K562 (cell line): ENCODE measurements at regions not wholly inside any gene's neighbourhood (a gene's known extent, or its start where the extent isn't known, plus 50 kb on each side); places are given as distances from the start of the nearest gene placed in this dataset.

Experiments used
- CCNT2 ChIP-seq: IDR thresholded peaks from 2 replicates; pipeline ENCODE4 v1.6.1; 2011; ENCODE audit warnings: borderline replicate concordance, low read depth, mild to moderate bottlenecking, moderate library complexity, mixed read lengths, low read length; ENCODE audit not compliant: insufficient read length; ENCODE audit errors: extremely low read depth
- GABPB2 ChIP-seq: fragments of 250-450 bp; sonication (Bioruptor Pico); conservative IDR thresholded peaks from 2 replicates; pipeline ENCODE4 v1.5.1; 2021; ENCODE audit warnings: mild to moderate bottlenecking
- MCM7 ChIP-seq, 2 experiments: fragments of 450-650 bp; IDR thresholded peaks; 2 replicates each; pipeline ENCODE4 v1.6.1; 2016 to 2018
- U2AF2 ChIP-seq: fragments of 200-400 bp; formaldehyde crosslinking; optimal IDR thresholded peaks from 2 replicates; pipeline ENCODE3; 2017; ENCODE audit warnings: low read depth, mild to moderate bottlenecking, low read length
- TF ChIP-seq, protein P1 (sequence below), 2 experiments: fragments of 450-650 bp; IDR thresholded peaks; 2 replicates each; pipeline ENCODE4 v1.6.1; 2016; ENCODE audit warnings: mild to moderate bottlenecking in 2 of 2, borderline replicate concordance in 1 of 2, low read depth in 1 of 2, moderate library complexity in 1 of 2
- TF ChIP-seq, protein P2 (sequence below): sonication (generic); formaldehyde crosslinking; IDR thresholded peaks from 2 replicates; pipeline ENCODE4 v1.8.0; 2022; ENCODE audit warnings: mild to moderate bottlenecking, missing genetic modification reagents, borderline replicate concordance
- TF ChIP-seq, protein P3 (sequence below): fragments of 250-450 bp; sonication (Bioruptor Pico); IDR thresholded peaks from 2 replicates; pipeline ENCODE4 v1.8.0; 2022; ENCODE audit warnings: moderate library complexity, mild to moderate bottlenecking, inconsistent platforms
- TF ChIP-seq, protein P4 (sequence below), 2 experiments: fragments of 450-650 bp in 1 of 2; sonication (generic) in 1 of 2; formaldehyde crosslinking; conservative IDR thresholded peaks; 2 replicates each; pipeline versions ENCODE4 v1.4.0 to v1.8.1; 2020 to 2022; ENCODE audit warnings: mild to moderate bottlenecking in 1 of 2, missing genetic modification reagents in 1 of 2

DNA sequence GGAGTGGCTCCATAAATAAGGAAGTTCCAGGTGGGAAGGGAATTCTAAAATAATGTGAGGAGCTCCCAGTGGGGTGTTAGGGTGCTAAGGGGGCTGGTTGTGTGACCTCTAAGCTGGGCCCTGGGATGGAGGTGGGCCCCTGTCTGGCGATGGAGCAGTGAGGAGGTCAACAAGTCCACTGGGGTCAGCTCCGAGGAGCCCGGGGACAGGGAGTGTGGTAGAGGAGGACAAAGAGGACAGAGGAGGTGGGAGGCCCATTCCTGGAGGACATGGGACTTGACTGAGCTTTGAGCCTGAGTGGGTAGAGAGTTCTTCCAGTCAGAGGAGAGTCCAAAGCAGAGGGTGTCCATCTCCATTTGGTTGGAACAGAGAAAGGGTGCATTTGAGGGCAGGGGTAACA lies 390.2 kb downstream of the TSHZ3 start (continued):
- TF ChIP-seq, protein P1, sequence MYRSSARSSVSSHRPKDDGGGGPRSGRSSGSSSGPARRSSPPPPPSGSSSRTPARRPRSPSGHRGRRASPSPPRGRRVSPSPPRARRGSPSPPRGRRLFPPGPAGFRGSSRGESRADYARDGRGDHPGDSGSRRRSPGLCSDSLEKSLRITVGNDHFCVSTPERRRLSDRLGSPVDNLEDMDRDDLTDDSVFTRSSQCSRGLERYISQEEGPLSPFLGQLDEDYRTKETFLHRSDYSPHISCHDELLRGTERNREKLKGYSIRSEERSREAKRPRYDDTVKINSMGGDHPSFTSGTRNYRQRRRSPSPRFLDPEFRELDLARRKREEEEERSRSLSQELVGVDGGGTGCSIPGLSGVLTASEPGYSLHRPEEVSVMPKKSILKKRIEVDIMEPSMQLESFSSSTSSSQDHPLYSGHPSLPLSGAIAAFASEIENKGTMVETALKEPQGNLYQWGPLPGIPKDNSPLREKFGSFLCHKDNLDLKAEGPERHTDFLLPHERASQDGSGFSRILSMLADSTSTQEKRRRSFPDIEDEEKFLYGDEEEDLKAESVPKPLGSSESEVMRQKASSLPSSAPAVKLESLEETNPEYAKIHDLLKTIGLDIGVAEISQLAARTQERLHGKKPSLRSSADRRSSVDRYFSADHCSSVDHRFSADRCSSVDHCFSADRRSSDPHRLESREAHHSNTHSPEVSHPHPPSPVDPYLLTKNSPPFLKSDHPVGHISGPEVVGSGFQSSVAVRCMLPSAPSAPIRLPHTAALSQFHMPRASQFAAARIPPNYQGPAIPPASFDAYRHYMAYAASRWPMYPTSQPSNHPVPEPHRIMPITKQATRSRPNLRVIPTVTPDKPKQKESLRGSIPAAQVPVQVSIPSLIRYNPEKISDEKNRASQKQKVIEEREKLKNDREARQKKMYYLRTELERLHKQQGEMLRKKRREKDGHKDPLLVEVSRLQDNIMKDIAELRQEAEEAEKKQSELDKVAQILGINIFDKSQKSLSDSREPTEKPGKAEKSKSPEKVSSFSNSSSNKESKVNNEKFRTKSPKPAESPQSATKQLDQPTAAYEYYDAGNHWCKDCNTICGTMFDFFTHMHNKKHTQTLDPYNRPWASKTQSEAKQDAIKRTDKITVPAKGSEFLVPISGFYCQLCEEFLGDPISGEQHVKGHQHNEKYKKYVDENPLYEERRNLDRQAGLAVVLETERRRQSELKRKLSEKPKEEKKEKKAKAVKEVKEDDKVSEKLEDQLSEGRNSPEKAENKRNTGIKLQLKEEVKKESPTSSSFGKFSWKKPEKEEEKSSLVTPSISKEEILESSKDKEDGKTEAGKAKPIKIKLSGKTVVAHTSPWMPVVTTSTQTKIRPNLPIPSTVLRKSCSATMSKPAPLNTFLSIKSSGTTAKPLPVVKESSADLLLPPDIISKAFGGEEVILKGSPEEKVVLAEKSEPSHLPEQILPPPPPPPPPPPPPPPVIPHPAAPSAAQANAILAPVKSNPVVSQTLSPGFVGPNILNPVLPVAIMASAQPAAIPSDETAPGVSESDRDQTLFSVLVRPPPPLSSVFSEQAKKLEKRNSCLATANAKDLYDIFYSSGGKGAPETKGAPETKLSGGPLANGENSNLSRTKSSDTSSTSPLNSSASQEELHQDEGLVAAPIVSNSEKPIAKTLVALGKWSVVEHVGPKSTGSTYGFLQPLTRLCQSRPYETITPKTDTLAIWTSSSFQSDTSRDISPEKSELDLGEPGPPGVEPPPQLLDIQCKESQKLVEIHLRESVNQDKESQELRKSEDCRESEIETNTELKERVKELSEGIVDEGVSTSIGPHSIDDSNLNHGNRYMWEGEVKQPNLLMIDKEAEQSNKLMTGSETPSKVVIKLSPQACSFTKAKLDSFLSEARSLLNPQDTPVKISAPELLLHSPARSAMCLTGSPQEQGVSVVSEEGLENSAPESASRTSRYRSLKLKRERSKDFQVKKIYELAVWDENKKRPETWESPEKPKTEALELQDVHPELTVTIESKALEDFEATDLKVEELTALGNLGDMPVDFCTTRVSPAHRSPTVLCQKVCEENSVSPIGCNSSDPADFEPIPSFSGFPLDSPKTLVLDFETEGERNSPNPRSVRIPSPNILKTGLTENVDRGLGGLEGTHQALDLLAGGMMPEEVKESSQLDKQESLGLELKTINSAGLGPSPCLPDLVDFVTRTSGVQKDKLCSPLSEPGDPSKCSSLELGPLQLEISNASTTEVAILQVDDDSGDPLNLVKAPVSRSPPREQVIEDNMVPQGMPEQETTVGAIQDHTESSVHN (IDR thresholded peaks at IDR 0.05; ENCODE audit: borderline replicate concordance in 1 of 2, low read depth in 1 of 2) = no peak
- no peak for TF ChIP-seq CCNT2
- no peak for TF ChIP-seq GABPB2
- no peak for TF ChIP-seq U2AF2
- TF ChIP-seq, protein P2, sequence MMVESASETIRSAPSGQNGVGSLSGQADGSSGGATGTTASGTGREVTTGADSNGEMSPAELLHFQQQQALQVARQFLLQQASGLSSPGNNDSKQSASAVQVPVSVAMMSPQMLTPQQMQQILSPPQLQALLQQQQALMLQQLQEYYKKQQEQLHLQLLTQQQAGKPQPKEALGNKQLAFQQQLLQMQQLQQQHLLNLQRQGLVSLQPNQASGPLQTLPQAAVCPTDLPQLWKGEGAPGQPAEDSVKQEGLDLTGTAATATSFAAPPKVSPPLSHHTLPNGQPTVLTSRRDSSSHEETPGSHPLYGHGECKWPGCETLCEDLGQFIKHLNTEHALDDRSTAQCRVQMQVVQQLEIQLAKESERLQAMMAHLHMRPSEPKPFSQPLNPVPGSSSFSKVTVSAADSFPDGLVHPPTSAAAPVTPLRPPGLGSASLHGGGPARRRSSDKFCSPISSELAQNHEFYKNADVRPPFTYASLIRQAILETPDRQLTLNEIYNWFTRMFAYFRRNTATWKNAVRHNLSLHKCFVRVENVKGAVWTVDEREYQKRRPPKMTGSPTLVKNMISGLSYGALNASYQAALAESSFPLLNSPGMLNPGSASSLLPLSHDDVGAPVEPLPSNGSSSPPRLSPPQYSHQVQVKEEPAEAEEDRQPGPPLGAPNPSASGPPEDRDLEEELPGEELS (CRISPR knock-in tag) = no peak
- TF ChIP-seq, protein P3, sequence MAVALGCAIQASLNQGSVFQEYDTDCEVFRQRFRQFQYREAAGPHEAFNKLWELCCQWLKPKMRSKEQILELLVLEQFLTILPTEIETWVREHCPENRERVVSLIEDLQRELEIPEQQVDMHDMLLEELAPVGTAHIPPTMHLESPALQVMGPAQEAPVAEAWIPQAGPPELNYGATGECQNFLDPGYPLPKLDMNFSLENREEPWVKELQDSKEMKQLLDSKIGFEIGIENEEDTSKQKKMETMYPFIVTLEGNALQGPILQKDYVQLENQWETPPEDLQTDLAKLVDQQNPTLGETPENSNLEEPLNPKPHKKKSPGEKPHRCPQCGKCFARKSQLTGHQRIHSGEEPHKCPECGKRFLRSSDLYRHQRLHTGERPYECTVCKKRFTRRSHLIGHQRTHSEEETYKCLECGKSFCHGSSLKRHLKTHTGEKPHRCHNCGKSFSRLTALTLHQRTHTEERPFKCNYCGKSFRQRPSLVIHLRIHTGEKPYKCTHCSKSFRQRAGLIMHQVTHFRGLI (CRISPR knock-in tag) = no peak
- no peak for TF ChIP-seq MCM7 (IDR thresholded peaks at IDR 0.05)
- TF ChIP-seq, protein P4, sequence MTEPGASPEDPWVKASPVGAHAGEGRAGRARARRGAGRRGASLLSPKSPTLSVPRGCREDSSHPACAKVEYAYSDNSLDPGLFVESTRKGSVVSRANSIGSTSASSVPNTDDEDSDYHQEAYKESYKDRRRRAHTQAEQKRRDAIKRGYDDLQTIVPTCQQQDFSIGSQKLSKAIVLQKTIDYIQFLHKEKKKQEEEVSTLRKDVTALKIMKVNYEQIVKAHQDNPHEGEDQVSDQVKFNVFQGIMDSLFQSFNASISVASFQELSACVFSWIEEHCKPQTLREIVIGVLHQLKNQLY (CRISPR knock-in tag; conservative IDR thresholded peaks at IDR 0.05) = no peak
- TF ChIP-seq, all 486 proteins: peak for 0
